ENCODE measurements at regions not wholly inside any gene's neighbourhood (a gene's known extent, or its start where the extent isn't known, plus 50 kb on each side); places are given as distances from the start of the nearest gene placed in this dataset.
A peak's percentile ranks its signal among the peaks of the same experiment; 100 is the strongest.

GRCh38 chr13:104163866-104164630 lies 1097.8 kb upstream of the SLC10A2 start:
- DNase-seq = no peak

GRCh38 chr13:104160536-104160935 lies 1094.3 kb upstream of the SLC10A2 start:
- DNase-seq = no peak

- DNase-seq = peak; percentile 88
Measured at GRCh38 chr13:104143760-104144416, 1077.7 kb upstream of the SLC10A2 start.

DNA sequence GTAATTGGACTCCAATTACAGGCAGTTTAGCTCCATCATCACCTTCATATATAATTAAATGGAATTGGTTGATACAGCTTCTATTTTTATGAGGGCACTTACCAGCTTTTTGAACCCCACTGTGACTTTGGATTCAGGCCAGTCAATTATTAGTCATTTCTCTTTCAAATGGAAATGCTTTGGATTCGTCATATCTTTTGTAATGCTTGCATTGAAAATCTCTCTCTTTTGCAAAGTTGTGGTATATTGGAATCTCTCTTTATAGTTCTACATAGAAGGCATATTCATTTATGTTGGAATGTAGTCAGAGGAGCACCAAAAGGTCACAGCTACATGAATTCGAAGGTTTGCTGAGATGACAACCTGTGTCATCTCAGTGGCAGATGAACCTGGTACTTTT lies 1074.3 kb upstream of the SLC10A2 start:
- DNase-seq = no peak

DNA sequence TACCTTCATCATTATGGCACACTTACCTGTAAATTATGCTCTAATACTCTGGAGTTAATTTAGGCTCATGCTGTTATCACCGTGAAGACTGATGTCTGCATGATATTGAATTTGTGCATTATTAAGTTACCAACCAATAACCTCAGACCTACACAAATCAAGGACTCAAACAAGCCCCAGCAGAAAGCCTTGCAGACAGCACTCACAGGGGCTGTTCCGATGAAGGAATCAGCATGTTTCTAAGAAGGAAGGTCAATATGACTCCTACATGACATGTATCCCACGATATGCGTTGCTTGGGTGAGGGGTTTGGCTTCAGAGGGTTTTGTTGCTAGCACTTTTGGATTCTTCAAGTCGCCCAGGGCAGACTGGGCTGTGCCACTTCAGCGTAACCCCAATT lies 1071.2 kb upstream of the SLC10A2 start:
- no peak for DNase-seq

DNA sequence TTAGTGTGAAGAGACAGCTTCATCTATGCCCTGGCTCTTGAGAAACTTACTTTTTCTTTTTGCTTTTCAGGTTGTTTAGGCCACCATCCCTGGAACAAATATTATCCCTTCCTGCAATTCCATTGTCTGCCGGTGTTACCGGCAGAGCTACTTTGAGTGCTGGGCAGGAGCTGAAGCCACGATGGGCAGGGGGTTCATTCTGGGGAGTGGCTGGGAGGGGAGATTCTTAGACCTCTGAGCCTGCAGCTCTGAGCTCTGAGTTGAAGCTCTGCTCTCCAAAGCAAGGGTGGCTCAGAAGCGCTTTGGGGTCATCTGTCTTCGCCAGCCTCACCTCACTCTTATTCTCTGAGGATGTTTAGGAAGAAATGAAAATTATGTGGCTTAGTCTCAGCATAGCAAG lies 1066.6 kb upstream of the SLC10A2 start:
- no peak for DNase-seq

DNA sequence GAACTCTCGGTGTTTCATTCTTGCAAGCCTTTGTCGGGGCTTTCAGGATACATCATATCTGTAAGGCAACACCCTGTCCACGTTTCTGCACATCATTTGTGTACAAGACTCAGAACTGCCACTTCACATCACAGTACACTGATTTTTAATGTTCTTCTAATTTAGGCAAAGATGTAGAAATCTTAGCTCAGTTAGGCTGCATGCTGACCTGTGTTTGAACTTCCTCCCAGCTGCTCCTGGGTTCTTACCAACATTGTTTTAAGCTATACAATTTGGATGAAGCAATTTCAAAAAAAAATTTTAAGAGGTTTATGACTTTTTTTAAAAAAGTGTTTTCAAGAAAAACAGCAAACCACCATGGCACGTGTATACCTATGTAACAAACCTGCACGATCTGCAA lies 1047.9 kb upstream of the SLC10A2 start:
- no peak for DNase-seq

DNA sequence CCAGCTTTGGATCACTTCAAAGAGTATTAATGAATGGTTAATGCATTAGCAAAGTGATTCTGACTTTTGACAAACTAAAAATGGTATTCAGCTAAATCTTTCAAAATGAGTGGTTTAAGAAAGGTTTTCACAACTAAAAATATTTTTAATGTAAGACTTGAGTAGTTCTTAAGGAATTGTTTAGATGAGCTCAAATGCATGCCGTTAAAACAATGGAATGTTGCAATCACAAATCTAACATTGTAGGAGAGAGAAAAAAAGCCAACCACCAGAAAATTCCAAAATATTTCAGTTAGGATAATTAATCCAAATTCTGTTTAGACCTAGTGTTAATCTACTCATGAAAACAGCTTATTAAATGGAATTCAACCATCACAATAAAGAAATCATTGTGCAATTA lies 1044.8 kb upstream of the SLC10A2 start:
- no peak for DNase-seq

- no peak for DNase-seq
Measured at GRCh38 chr13:104106705-104107393, 1040.6 kb upstream of the SLC10A2 start.

- no peak for DNase-seq
Measured at GRCh38 chr13:104105418-104106355, 1039.5 kb upstream of the SLC10A2 start.

DNA sequence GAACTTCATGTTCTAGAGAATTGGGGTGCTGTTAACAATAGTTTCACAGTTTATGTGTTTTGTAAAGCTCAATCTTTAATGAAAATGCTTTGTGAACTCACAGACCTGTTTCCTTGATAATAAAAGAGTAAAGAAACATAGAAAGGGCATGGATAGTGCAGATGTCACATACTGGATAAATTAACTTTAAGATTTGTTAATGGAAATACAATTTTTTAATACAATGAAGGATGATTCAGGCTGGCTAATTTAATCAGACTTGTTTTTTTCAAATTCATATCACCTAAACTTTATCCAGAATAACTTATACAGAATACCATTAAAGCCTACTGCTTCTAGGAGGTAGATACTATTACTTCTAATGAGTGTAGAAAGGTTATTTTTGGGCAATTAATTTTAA lies 1033.5 kb upstream of the SLC10A2 start:
- DNase-seq = no peak

- DNase-seq = no peak
Measured at GRCh38 chr13:104098421-104098820, 1032.2 kb upstream of the SLC10A2 start.

GRCh38 chr13:104086759-104087158 lies 1020.5 kb upstream of the SLC10A2 start:
- no peak for DNase-seq

DNA sequence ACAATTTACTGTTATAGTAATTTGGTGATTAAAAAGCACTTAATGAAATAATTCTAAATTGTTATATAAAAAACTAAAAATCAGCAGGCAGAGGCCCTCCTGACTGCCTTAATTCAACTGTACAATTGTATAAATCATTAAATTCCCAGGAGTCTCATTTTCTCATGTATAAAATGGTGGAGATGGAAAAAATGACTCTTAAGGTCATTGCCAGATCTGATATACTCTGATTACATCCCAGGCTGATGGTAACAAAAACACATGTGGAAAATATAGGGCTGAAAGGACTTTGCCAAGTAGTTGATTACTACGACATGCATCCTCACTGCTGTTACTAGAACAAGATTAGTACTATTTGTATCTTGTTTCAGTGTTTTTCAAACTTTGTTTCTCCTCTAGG lies 1020.0 kb upstream of the SLC10A2 start:
- DNase-seq = no peak

DNA sequence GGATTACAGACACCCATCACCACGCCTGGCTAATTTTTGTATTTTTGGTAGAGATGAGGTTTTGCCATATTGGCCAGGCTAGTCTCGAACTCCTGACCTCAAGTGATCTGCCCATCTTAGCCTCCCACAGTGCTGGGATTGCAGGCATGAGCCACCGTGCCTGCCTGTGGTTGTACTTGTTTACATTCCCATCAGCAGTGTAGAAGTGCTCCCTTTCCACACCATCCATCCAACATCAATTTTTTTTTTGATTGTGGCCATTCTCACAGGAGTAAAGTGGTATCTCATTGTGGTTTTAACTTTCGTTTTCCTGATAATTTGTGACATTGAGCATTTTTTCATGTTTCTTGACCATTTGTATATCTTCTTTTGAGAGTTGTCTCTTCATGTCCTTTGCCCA lies 1019.4 kb upstream of the SLC10A2 start:
- no peak for DNase-seq

DNA sequence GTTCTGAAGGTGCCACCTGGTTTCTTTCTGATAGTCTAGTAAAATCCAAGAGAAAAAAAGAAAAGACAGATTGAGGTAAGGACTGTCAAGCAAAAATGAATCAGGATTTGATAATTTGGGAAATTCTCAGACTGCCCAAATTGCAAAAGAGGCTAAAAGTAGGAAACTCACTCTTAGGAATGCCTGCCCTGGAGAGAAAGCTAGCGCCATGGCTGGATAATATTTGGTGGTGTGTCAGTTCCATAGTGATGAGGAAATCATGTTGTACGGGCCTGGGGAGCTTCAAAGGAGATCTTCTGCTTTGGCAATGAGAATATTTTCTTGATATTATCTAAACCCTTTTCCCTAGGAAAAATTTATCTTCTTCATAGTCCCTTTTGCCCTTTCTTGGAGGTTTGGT lies 1008.1 kb upstream of the SLC10A2 start:
- no peak for DNase-seq

GRCh38 chr13:104071806-104072205 lies 1005.6 kb upstream of the SLC10A2 start:
- no peak for DNase-seq

GRCh38 chr13:104065328-104065727 lies 999.1 kb upstream of the SLC10A2 start:
- DNase-seq = no peak

DNA sequence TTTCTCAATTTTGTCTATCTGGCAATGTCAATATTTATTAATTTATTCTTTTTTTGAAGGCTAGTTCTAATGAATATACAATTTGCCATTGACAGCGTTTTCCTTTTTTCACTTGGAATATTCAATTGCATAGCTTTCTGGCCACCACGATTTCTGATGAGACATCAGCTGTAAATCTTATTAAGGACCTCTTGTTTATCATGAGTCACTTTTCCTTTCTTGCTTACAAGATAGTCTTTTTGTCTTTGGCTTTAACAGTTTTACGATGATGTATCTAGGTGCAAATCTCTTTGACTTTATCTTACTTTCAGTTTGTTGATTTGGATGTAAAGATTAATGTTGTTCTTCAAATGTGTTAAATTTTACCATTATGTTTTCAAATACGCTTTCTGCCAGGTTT lies 991.6 kb upstream of the SLC10A2 start:
- no peak for DNase-seq

DNA sequence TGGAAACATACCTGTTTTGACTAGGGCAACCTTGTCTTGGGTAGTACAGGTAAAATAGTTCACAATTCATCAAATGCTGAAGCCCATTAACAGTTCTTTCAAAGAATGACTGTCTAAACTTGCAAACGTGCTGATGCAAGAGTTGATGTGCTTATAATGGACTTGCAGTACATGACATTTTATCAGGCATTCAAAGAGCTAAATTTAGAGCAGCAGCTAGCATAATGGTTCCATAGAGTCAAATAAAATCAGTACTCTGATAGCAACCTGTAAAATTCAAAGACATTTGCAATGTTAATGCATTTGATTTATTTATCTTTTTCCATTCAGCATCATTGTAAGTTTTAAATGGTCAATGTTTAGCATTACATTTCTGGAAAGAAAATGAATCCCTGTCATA lies 979.7 kb upstream of the SLC10A2 start:
- no peak for DNase-seq

DNA sequence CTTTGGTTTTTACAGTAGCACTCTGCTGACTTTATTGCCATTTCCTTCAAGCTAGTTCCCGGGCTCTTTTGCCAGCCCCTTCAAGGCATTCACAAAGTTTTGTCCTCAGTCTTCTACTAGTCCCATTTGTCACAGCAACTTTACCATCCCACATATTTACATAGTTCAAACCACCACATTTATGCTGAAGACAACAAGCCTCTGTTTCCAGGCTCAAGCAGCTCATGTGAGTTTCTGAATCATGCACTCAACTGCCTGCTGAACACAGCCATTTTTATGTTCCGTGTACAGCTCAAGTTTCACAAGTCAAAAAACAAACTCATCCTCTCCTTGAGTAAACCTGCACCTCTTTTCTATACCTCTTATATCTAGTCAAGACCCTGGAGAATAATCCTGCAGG lies 977.0 kb upstream of the SLC10A2 start:
- DNase-seq = peak; percentile 15

- no peak for DNase-seq
Measured at GRCh38 chr13:104034891-104035290, 968.7 kb upstream of the SLC10A2 start.

- DNase-seq = no peak
Measured at GRCh38 chr13:104025303-104025702, 959.1 kb upstream of the SLC10A2 start.
